Colonic mucosa (tissue), 4 donors: ENCODE measurements at regions not wholly inside any gene's neighbourhood (a gene's known extent, or its start where the extent isn't known, plus 50 kb on each side); places are given as distances from the start of the nearest gene placed in this dataset.

Experiments
- DNase-seq: peaks from one replicate; pipeline ENCODE4 v3.0.0-alpha.2; 2020
- H3K27ac ChIP-seq: fragments of 200-600 bp; one replicate; pipeline ENCODE4 v1.8.0; 2021
- H3K27me3 ChIP-seq: fragments of 200-600 bp; one replicate; pipeline ENCODE4 v1.8.0; 2021
- H3K36me3 ChIP-seq: fragments of 200-600 bp; one replicate; pipeline ENCODE4 v1.8.0; 2021
- H3K4me1 ChIP-seq: fragments of 200-600 bp; one replicate; pipeline ENCODE4 v1.8.0; 2021; ENCODE audit warnings: mild to moderate bottlenecking
- H3K4me3 ChIP-seq: fragments of 200-600 bp; one replicate; pipeline ENCODE4 v1.8.0; 2021
- H3K9ac ChIP-seq, 2 donors: one replicate each; pipeline ENCODE4 v1.7.0; 2013; ENCODE audit warnings: control low read depth in 2 of 2, low read depth in 2 of 2, low read length in 2 of 2
- H3K9me3 ChIP-seq: fragments of 200-600 bp; one replicate; pipeline ENCODE4 v1.8.0; 2021
- CTCF ChIP-seq: fragments of 200-600 bp; IDR thresholded peaks from one replicate; pipeline ENCODE4 v1.8.0; 2022; ENCODE audit warnings: antibody characterized with exemption, mild to moderate bottlenecking
- intact Hi-C: fragments of 100-400 bp; cut with DNase I; formaldehyde crosslinking; loops from one replicate; pipeline ENCODE4 v1.14.1; 2022
- donor health status: healthy.
- donor health status: DM: no; HTN: no; CAD: no.
- donor health status: DM: no; HTN: no; CAD: no.

GRCh38 chrX:39907964-39908661 lies 189.6 kb downstream of the BCOR start:
- Histone ChIP-seq H3K27me3 (no peaks in the 10 kb centered on the region), H3K9ac (no peak overlapping the region), H3K4me3 (no peak overlapping the region), H3K36me3 (no peaks in the 10 kb centered on the region), H3K4me1 (no peaks in the 10 kb centered on the region), H3K9me3 (no peaks in the 10 kb centered on the region), H3K27ac (no peak overlapping the region)
- DNase-seq, result no peak
- intact Hi-C loops, result no loop called here
- no peak for TF ChIP-seq CTCF

GRCh38 chrX:39909996-39910395 lies 187.8 kb downstream of the BCOR start:
- intact Hi-C loops, result no loop called here
- TF ChIP-seq CTCF, result no peak
- H3K9ac ChIP-seq, result no peak overlapping the region
- no peaks in the 10 kb centered on the region for H3K36me3 ChIP-seq
- no peak for DNase-seq
- H3K27me3 ChIP-seq, result no peaks in the 10 kb centered on the region
- no peaks in the 10 kb centered on the region for H3K9me3 ChIP-seq
- no peaks in the 10 kb centered on the region for H3K4me1 ChIP-seq
- no peak overlapping the region for H3K4me3 ChIP-seq
- H3K27ac ChIP-seq, result no peak overlapping the region

- DNase-seq, result no peak
- TF ChIP-seq CTCF, result no peak
- Histone ChIP-seq H3K4me1 (no peaks in the 10 kb centered on the region), H3K36me3 (no peaks in the 10 kb centered on the region), H3K27me3 (no peaks in the 10 kb centered on the region), H3K27ac (no peak overlapping the region), H3K4me3 (no peak overlapping the region), H3K9me3 (no peaks in the 10 kb centered on the region), H3K9ac (no peak overlapping the region)
- intact Hi-C loops, result no loop called here
Observed at GRCh38 chrX:39910651-39911050, 187.1 kb downstream of the BCOR start.

- no peak overlapping the region for H3K27ac ChIP-seq
- TF ChIP-seq CTCF, result no peak
- no peak overlapping the region for H3K4me3 ChIP-seq
- H3K9ac ChIP-seq, result no peak overlapping the region
- no peaks in the 10 kb centered on the region for H3K36me3 ChIP-seq
- H3K9me3 ChIP-seq, result no peaks in the 10 kb centered on the region
- DNase-seq, result no peak
- no peaks in the 10 kb centered on the region for H3K27me3 ChIP-seq
- H3K4me1 ChIP-seq, result no peaks in the 10 kb centered on the region
- intact Hi-C loops, result no loop called here
Observed at GRCh38 chrX:39911278-39911897, 186.4 kb downstream of the BCOR start.

GRCh38 chrX:39912126-39912525 lies 185.6 kb downstream of the BCOR start:
- no peaks in the 10 kb centered on the region for H3K27me3 ChIP-seq
- intact Hi-C loops, result no loop called here

More at GRCh38 chrX:39912126-39912525, 185.6 kb downstream of the BCOR start:
- no peak overlapping the region for H3K27ac ChIP-seq
- H3K4me1 ChIP-seq, result no peaks in the 10 kb centered on the region
- H3K9ac ChIP-seq, result no peak overlapping the region
- DNase-seq, result no peak
- no peaks in the 10 kb centered on the region for H3K9me3 ChIP-seq
- H3K36me3 ChIP-seq, result no peaks in the 10 kb centered on the region
- no peak overlapping the region for H3K4me3 ChIP-seq
- TF ChIP-seq CTCF, result no peak
